ENCODE measurements at regions not wholly inside any gene's neighbourhood (a gene's known extent, or its start where the extent isn't known, plus 50 kb on each side); places are given as distances from the start of the nearest gene placed in this dataset.
"Not testable (repeated sequence)": the region's sequence is repeated elsewhere in the genome, so short reads cannot be mapped to it uniquely, and the experiment has no call there.

DNA sequence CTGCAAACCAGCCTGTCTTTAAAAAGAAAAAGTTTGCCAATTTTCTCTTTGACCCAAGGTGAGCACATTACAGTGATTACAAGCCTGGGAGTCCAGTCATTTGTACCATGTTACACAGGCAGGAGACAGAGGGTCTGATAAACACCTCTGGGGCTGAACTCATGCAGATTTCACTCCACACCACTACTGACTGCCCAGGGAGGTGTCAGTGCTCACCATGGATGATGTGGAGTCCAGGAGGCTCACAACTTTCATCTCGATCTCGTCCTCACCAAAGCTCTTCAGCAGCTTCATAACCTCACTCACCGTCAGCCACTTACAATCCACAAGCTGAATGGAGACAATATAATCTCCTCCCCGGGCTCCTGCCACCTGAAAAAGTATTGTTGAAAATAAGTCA is 302.4 kb downstream of the GOLGA6L6 start:
- DNase-seq (ENCODE audit: low read depth, low spot score) = not testable (repeated sequence)

DNA sequence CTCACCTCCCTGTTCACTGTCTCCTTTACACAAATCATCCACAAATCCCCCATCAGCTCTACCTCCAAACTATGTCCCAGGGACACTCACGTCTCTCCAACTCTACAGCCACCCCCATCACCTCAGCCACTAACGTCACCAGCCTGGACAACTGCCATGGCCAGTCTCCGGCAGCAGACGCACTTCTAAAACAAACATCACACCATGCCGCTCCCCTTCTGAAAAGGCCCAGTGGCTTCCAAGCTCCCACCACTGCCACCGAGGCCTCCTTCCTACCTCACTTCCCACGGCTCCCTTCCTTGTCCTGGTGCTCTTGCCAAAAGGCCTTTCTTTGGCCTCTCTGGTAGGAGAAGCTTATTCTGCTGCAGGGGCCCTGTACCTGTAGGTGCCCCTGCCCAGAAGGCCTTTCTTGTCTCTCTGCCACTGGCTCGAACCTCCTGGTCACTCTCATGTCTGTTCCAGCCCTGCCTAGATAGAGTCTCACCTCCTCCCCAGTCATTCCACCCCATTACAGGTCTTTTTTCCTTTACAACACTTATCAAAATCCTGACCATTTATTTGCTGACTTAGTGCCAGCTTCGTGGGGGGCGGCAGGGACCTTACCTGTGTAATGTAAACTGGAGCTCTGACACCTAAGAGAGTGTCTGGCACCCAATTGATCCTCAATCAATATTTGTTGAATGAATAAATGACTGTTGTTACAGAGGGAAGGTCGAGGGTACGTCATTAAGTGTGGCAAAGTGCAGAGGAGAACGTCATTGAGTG is 304.2 kb downstream of the GOLGA6L6 start:
- not testable (repeated sequence) for DNase-seq (ENCODE audit: low read depth, low spot score)

DNA sequence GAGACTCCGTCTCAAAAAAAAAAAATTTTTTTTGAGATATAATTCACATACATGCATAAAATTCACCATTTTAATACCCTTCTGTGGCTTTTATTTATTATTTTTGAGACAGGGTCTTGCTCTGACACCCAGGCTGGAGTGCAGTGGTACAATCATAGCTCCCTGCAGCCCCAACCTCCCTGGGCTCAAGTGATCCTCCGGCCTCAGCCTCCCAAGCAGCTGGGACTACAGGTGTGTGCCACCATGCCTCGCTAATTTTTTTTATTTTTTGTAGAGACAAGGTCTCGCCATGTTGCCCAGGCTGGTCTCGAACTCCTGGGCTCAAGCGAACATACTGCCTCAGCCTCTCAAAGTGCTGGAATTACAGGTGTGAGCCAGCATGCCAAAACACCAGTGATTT is 305.9 kb downstream of the GOLGA6L6 start:
- not testable (repeated sequence) for DNase-seq (ENCODE audit: low read depth, low spot score)

DNA sequence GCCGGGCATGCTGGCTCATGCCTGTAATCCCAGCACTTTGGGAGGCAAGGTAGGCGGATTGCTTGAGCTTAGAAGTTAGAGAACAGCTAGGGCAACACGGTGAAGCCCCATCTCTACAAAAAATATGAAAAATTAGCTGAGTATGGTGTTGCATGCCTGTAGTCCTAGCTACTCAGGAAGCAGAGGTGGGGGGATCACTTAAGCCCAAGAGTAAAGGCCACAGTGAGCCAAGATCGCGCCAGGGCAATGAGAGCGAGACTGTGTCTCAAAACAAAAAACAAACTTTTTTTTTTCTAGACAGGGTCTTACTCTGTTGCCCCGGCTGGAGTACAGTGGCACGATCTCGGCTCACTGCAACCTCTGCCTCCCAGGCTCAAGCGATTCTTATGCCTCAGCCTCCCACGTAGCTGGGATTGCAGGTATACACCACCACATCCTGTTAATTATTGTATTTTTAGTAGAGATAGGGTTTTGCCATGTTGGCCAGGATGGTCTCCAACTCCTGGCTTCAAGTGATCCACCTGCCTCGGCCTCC is 307.5 kb downstream of the GOLGA6L6 start:
- DNase-seq (ENCODE audit: low read depth, low spot score) = not testable (repeated sequence)

DNA sequence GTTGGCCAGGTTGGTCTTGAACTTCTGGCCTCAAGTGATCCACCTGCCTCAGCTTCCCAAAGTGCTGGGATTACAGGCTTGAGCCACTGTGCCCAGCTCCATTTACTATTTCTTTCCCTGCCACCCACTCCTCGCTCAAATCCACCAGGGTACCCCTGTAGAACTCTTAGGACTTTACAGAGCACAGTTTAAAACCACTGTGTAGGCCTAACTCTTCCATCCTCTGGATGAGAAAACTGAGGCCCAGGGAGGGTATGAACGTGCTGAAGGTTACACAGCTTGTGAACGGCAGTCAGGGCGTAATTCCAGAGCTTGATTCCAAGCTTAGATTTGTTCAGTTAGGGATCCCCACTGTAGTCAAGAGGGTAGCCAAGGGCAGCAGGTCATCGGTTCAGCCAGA is 309.1 kb downstream of the GOLGA6L6 start:
- DNase-seq (ENCODE audit: low read depth, low spot score) = not testable (repeated sequence)

DNA sequence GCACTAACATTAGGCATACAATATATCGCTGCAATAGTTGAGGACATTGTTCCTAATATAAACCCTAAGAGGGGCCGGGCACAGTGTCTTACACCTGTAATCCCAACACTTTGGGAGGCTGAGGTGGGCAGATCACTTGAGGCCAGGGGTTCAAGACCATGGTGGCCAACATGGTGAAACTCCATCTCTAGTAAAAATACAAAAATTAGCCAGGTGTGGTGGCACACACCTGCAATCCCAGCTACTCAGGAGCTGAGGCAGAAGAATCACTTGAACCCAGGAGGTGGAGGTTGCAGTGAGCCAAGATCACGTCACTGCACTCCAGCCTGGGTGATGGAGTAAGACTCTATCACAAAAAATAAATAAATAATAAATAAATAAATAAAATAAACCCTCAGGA is 310.9 kb downstream of the GOLGA6L6 start:
- not testable (repeated sequence) for DNase-seq (ENCODE audit: low read depth, low spot score)

DNA sequence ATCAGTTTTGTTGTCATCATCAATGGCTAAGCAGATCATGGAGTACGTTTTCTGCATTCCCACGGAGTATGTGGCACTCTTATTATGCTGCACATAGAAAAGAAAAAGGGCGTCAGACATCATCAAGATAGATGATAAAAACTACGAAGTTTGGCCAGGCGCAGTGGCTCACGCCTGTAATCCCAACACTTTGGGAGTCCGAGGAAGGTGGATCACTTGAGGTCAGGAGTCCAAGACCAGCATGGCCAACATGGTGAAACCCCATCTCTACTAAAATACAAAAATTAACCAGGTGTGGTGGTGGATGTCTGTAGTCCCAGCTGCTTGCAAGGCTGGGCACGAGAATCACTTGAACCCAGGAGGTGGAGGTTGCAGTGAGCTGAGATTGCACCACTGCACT is 312.8 kb downstream of the GOLGA6L6 start:
- not testable (repeated sequence) for DNase-seq (ENCODE audit: low read depth, low spot score)

DNA sequence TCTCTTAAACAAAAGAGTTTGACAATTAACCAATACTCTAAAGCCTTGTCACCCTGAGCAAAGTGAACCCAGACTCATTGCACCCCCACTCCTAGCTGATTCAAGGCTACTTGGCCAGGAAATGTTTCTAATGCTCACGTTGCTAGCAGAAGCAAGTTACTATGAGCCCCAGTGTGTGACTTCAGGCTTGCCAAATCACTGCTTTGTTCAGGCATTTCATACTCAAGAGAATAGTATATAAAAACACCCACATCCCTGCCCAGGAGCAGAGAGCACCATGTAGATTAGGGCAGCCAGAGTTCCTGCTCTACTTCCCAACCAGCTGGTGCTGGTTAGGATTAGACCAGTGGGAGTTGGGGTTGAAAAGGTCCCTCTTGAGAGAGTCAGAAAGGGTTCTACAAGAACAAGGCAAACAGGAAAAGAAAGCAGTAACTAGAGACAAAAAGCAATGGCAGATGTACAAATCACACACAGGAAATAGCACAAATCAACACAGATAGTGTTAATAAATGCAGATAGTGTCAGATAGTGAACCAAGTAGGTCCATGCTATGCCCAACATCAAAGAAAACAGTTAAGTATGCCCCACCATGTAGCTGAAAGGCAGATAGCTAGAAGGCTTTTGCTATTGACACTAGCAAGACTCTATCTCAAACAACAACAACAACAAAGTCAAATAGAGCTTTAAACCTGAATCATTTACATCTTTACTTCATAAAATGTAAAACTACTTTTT is 314.3 kb downstream of the GOLGA6L6 start:
- DNase-seq (ENCODE audit: low read depth, low spot score) = not testable (repeated sequence)

DNA sequence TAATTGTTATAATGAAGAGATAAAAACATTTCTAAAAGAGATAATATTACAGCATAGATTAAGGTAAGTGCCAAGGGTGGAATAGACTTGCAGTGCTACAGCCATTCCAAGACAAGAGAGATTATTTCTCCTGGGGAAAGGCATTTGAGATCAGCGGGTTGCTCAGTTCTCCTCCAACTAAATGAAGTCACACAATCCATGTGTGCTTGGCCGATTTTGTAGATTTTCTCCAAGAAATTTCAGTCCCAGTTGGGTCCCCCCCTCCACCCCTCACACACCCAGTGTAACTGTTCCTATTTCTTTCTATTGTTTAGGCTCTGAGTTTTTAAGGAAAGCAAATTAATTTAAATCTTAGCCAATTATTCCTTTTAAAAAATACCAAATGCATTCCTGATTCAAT is 315.1 kb downstream of the GOLGA6L6 start:
- DNase-seq (ENCODE audit: low read depth, low spot score) = not testable (repeated sequence)

DNA sequence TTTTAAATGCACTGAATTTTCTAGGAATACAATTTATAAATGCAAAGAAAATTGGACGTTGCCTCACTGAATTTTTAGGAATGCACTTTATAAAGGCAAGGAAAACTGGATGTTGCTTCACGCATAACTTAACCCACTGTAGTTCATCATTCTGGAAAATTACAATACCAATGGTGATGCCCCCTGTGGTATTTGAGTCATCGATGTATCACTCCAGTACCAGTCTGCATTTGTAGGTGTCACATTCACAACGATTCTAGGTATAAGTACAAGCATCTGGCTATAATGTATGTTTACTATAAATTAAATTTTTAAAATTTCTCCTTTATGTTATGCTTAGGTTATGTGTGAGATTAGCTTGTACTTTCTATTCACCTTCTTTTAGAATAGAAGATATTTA is 320.5 kb downstream of the GOLGA6L6 start:
- DNase-seq (ENCODE audit: low read depth, low spot score) = not testable (repeated sequence)

DNA sequence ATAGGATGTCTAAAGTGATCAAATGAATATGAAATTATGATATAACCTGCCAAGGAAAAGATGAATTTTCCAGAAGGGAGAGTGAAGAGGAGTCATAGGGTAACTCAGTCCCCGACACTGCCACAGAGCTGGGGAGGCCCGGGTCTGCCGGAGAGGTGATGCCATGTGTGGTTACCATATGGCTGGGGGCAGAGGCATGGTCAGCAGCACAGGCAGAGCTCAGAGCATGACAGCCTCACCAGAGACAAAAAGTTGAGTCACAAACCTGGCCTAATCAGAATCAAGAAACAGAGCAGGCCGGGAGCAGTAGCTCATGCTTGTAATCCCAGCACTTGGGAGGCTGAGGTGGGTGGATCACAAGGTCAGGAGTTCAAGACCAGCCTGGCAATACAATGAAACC is 322.4 kb downstream of the GOLGA6L6 start:
- not testable (repeated sequence) for DNase-seq (ENCODE audit: low read depth, low spot score)

DNA sequence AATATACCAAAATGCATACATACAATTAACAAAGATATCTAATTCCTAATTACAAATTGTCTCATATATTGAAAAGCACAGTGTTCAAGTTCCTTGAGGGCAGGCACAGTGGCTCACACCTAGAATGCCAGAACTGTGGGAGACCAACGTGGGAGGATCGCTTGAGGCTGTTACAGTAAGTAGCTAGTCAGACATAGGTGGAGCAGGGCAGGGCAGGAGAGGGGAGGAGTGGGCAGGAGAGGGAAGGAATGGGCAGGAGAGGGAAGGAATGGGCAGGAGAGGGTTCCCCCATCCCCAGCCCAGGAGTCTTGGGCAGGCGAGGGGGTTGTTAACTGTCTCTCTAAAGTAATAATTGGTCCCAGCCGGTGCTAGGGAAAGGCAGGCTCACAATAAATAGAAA is 325.9 kb downstream of the GOLGA6L6 start:
- not testable (repeated sequence) for DNase-seq (ENCODE audit: low read depth, low spot score)

DNA sequence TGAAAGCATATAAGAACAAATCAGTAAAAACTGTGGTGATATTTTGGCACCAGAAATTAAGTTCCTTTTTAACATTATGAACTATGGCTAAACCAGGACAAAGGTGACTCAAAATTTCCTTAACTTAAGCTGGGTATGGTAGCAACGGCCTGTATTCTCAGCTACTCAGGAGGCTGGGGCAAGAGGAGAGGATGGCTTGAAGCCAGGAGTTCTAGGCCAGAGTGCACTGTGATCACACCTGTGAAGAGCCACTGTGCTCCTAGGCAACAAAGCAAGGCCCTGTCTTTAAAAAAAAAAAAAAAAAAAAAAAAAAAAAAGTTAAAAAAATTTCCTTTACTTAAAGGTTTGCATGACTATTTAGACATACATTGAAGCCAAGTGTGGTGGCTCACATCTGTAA is 327.5 kb downstream of the GOLGA6L6 start:
- DNase-seq (ENCODE audit: low read depth, low spot score) = not testable (repeated sequence)

DNA sequence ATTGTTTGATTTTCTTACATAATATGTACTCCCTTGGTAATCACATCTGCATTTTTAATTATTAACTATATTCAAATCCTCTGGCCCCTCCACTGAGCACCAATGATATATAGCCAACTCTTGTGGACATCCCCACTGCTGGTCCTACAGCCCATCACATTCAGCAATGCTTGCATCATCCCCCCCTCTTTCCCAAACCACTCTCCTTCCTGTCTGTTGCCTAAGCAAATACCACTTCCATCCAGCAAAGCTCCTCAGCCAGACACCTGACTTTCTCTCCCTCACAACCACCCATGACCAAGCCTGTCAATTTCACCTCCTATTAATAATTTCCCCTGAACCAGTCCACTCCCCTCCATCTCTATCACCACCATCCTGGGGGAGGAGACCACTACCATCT is 330.1 kb downstream of the GOLGA6L6 start:
- DNase-seq (ENCODE audit: low read depth, low spot score) = not testable (repeated sequence)

DNA sequence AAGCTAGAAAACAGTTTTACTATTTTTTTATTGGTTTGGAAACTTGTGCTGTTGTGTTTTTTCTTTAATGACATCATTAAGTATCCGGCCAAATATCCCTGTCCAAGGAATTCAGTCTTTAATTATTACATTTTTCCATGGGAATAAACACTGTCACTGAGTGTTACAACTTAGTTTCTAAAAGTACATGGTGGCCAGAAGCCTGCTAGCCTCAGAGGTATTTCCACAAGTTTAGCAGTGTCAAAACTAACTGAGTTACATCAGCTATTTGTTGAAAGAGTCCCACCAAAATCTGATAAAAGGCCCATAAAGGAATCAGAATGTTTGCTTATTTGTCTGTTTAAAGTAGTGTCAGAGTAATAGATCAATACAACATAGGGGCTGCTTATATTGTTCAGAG is 331.6 kb downstream of the GOLGA6L6 start:
- DNase-seq (ENCODE audit: low read depth, low spot score) = not testable (repeated sequence)

DNA sequence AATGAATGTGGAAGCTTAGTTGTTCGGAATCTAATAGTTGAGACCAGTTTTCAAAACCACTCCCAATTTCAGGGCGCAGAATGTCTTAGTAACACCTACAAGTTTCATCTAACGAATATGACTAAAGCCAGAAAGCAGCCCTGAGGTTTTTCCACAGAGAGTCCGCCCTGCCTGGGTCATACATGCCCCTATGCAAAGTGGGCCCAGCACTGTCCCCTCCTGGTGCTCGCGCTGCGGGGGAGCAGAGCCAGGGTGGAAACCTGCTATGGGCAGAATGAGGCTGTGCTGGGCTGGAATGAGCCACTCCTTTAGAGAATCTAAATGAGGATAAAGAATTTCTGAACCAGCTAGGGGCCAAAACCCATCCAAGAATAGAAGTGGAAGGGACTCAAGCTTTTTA is 334.0 kb downstream of the GOLGA6L6 start:
- not testable (repeated sequence) for DNase-seq (ENCODE audit: low read depth, low spot score)

DNA sequence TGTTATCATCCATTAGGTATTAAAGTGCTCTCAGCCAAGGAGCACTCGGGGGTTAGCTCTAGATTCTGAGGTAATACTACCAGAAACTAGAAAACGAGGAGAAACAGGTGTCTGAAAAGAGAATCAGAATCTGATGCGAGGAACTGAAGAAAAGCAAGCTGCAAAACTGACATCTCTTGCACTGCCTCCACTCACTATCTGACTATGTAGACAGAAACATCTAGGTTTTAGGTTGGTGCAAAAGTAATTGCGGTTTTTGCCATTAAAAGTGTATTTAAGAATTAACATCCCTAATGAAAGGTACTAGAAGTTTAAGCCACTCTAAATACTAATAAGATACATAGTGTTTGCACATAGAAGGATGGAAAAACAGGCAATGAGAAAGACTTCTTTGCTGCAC is 334.4 kb downstream of the GOLGA6L6 start:
- not testable (repeated sequence) for DNase-seq (ENCODE audit: low read depth, low spot score)

DNA sequence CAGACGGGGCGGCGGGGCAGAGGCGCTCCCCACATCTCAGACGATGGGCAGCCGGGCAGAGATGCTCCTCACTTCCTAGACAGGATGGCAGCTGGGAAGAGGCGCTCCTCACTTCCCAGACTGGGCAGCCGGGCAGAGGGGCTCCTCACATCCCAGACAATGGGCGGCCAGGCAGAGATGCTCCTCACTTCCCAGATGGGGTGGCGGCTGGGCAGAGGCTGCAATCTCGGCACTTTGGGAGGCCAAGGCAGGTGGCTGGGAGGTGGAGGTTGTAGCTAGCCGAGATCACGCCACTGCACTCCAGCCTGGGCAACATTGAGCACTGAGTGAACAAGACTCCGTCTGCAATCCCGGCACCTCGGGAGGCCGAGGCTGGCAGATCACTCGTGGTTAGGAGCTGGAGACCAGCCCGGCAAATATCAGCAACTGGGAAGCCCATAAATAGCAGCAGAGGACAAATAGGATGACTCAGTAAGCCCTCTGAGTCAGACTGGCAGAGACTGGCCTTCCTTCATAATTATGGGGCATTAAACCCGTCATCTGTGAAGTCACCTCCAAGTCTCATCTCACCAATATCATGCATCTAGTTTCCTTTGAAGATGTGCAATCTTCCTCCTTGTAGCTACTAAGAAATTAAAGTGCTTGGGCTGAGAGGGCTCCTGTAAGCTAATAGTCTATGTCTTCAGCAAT is 337.3 kb downstream of the GOLGA6L6 start:
- DNase-seq (ENCODE audit: low read depth, low spot score) = not testable (repeated sequence)

DNA sequence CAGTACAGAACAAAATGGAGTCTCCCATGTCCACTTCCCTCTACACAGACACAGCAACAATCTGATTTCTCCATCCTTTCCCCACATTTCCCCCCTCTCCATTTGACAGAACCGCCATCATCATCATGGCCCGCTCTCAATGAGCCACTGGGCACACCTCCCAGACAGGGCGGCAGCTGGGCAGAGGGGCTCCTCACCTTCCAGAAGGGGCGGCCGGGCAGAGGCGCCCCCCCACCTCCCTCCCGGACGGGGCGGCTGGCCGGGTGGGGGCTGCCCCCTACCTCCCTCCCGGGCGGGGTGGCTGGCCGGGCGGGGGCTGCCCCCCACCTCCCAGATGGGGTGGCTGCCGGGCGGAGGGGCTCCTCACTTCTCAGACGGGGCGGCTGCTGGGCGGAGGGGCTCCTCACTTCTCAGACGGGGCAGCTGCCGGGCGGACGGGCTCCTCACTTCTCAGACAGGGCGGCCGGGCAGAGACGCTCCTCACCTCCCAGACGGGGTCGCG is 337.9 kb downstream of the GOLGA6L6 start:
- DNase-seq (ENCODE audit: low read depth, low spot score) = not testable (repeated sequence)

DNA sequence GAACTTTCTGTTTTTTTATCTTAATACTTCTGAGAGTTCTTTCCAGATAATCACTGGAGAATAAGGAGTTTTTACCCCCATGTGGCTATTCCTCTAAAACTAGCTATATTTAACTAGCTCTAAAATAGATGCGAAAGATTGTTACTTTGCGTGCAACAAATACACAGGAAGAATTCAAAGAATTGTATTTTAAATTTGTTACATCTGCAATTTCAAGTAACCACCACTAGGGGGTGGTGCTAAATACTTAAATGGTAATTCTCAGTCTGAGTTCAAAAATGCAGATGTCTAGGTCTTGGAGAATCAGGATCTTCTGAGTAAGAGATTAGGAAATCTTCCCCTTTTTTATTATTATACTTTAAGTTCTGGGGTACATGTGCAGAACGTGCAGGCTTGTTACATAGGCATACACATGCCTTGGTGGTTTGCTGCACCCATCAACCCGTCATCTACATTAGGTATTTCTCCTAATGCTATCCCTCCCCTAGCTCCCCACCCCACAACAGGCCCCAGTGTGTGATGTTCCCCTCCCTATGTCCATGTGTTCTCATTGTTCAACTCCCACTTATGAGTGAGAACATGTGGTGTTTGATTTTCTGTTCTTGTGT is 346.9 kb downstream of the GOLGA6L6 start:
- not testable (repeated sequence) for DNase-seq (ENCODE audit: low read depth, low spot score)

All from ELF-1 (cell line).